Cortex of kidney (tissue), 1 donor: ENCODE measurements at regions not wholly inside any gene's neighbourhood (a gene's known extent, or its start where the extent isn't known, plus 50 kb on each side); places are given as distances from the start of the nearest gene placed in this dataset.
"Not testable (repeated sequence)": the region's sequence is repeated elsewhere in the genome, so short reads cannot be mapped to it uniquely, and the experiment has no call there.

Experiments used
- DNase-seq: peaks from one replicate; lab custom pipeline; 2025; lab: John Stamatoyannopoulos, UW

DNA sequence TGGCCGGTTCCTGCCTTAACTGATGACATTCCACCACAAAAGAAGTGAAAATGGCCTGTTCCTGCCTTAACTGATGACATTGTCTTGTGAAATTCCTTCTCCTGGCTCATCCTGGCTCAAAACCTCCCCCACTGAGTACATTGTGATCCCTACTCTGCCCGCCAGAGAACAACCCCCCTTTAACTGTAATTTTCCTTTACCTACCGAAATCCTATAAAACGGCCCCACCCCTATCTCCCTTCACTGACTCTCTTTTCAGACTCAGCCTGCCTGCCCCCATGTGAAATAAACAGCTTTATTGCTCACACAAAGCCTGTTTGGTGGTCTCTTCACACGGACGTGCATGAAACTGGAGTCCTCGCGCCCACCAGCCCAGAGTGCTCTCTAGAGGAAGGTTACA is 166.5 kb downstream of the ADRA2C start:
- not testable (repeated sequence) for DNase-seq

DNA sequence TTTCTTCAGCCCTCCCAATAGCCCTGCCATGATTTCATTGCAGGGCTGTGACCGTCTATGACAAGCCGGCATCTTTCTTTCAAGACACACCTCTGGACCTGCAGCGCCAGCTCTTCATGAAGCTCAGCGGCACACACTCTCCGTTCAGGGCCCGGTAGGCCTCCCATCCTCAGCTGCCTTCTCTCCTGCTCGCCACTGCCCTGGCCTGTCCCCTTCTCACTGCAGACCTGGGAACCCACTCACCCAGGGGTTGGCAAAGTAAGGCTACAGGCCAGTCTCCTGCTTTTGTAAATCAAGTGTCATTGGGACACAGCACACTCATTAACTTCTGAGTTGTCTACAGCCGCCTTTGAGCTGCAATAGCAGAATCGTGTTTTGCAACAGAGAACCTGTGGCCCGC is 169.2 kb downstream of the ADRA2C start:
- not testable (repeated sequence) for DNase-seq

DNA sequence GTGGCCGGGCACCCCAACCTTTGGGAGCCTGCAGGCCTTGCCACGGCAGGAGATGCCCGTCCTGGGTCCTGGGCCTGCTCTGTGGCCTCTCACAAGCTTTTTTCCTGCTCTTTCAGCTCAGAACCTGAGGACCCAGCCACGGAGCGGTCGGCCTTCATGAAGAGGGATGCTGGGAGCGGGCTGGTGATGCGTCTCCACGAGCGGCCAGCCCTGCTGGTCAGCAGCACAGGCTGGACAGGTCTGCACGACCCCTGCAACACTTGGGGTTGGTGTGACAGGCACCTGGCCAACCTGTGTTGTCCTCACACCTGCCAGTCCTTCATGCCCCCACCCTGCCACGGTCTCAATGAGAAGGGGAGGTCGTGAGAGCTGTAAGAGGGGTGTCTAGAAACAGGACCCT is 170.0 kb downstream of the ADRA2C start:
- DNase-seq: no peak

GRCh38 chr4:3937849-3938562 is 171.8 kb downstream of the ADRA2C start:
- not testable (repeated sequence) for DNase-seq

DNA sequence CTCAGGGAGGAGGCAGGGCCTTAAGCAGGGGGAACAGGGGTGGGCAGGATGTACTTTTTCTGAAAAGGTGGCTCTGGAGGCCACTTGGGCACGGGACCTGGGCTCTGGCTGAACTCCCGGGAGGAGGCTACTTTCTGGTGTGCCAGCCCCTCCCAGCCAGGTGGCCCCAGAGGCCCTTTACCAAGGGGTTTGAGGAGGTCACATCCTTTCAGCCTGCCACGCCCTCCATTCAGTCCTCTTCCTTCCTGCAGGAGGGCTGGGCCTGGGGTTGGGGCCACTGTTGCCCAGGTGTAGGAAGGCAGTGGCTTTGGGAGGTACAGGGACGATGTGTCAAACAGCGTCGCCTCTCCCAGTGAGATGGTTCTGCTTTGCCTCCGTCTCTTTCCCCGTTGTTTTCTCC is 172.5 kb downstream of the ADRA2C start:
- not testable (repeated sequence) for DNase-seq

DNA sequence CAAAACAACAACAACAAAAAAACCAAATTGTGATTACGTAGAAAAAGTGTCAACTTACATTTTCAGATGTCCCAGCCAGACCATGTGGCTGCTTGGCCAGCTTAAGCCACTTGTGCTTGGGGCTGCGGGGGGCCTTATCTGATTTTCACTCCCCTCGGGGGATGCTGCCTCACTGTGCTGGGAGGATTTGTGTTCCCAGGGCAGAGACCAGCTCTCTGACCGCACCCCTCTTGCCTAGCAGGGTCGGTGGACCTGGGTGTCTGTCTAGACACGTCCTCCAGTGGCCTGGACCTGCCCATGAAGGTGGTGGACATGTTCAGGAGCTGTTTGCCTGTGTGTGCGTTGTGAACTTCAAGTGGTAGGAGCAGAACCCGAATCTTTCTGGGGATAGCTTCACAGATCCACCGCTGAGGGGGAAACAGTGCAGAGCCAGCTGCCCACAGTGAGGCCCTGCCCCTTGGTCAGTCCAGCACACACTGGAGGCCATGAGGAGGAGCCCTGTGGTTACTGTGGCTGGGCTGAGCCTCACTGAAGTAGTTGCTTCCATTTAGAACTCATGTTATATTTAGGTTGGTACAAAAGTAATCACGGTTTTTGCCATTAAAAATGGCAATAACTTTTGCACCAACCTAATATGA is 173.9 kb downstream of the ADRA2C start:
- not testable (repeated sequence) for DNase-seq

- DNase-seq: not testable (repeated sequence)
Measured at GRCh38 chr4:3941735-3942522, 175.7 kb downstream of the ADRA2C start.

GRCh38 chr4:3942569-3942971 is 176.4 kb downstream of the ADRA2C start:
- DNase-seq: not testable (repeated sequence)

DNA sequence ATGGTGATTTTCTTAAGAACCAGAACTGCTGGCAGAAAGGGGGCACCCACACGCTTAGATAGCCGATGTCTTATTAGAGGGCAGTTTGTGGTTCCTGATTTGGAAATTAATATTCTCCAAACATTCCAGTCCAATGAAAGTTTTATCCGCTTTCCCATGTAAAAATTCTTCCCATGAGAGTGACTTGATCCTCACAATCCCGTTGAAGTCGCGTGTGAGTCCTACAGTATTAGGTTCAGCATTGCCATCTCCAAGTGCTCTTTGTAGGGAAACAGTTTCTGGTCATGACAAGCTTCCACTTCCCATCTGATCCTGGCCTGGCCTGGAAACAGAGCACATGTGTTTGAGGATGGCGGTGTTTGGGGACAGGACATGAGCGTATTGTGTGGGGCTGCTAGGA is 176.9 kb downstream of the ADRA2C start:
- DNase-seq: not testable (repeated sequence)

DNA sequence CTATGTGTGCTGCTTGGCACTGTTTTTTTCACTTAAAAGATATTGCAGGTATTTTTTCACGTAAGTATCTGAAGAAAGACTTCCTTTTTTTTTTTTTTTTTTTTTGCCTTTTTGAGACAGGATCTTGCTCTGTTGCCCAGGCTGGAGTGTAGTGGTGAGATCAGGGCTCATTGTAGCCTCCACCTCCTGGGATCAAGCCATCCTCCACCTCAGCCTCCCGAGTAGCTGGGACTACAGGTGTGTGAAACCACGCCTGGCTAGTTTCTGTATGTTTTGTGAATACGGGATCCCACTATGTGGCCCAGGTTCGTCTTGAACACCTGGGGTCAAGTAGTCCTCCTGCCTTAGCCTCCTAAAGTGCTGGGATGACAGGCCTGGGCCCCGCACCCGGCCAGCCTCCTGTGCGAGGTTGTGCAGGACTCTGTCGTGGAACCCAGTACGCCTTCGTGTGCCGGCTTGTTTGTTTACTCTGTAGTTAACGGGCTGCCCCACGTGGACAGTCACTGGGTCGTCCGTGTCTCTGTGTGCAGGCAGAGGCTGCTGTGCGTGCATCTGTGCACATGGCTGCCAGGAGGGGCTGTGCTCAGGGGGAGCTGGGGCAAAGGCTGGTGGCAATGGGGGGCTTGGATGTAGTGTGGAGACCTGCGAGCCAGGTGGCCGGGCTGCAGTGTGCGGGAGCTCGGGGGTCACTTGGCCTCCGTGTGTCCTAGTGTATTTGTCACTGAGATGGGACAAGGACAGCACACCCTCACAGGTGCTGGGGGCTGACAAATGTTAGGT is 179.5 kb downstream of the ADRA2C start:
- no peak for DNase-seq

DNA sequence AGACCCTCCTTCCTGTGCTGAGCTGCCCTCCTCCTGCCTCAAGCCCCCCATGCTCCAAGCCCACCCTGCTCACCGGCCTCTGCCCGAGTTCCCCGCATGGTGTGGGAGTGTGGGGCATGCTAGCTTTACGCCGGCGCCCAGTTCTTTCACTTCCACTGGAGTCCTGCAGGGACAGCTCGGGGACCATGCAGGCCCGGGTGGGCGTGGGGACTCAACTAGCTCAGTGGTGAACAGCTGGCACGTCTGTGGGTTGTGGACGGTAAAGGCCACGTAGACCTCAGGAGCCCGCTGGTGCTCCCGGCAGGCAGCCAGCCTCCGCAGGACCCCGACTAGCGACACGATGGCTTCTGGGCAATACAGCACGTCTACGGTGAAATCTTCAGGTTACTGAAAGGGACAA is 180.4 kb downstream of the ADRA2C start:
- not testable (repeated sequence) for DNase-seq

DNA sequence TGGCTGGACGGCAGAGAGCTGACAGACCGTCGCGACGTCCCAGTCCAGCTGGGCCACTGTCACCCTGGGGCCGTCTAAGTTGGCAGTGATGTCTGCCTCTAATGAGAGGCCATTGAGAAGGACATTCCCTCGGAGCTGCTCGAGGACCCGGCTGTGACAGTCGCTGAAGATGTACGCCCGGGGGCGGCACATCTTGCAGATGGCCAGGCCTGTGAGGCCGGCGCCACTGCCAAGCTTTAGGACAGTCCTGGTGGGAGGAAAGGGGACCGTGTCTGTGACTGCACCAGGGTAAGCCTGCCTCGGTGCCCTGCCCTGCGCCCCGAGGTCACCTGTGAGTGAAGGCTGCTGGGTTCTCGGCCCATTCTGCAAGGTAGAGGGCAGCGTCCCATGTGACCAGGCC is 181.6 kb downstream of the ADRA2C start:
- DNase-seq: not testable (repeated sequence)

GRCh38 chr4:3948210-3948609 is 182.0 kb downstream of the ADRA2C start:
- DNase-seq: not testable (repeated sequence)

- DNase-seq: not testable (repeated sequence)
Measured at GRCh38 chr4:3949916-3950315, 183.7 kb downstream of the ADRA2C start.

DNA sequence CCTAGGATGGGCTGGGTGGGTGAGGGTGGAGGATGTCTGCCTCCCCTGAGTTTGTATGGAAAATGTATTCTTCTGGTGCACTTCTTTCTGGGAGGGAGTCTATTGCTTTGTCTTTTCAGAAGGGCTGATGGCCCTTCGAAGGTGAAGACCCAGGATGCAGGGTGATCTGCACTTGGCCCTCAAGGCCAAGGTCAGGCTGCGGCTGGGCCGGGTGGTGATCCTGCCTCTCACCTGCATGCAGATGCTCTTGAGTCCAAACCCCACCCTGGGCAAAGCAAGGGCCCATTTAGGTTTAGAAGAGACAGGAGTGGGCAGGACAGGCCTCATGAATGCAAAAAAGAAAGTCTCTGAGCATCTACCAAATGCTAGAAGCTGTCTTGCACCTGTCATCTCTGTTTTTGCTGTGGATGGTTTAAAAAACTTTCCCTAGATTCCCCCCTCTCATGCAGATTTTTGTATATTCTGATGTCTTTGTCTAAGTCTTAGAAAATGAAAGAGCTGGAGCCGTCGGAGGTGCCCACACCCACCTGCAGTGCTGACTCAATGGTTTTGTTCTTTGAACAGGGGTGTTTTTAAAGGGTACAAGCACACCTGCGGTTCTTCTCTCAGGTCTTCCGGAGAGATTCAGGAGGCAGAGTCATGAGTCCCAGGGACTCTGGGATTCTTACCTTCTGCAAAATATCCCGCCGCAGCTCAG is 186.4 kb downstream of the ADRA2C start:
- DNase-seq: not testable (repeated sequence)

DNA sequence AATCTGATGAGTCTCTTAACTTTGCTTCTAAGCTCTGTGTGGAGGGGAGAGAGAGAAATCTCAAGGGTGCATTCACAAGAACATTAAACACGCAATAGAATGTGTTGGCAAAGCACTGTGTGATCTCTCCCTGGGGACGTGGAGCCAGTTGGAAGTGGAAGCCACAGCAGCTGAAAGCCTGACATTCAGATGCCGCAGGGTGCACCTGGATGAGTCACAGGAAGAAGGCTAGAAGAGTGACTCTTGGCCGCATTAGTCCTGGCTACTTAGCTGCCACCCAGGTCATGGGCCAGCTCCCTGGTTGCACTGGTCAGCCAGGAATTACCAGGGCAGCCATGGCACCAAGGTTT is 186.9 kb downstream of the ADRA2C start:
- not testable (repeated sequence) for DNase-seq

DNA sequence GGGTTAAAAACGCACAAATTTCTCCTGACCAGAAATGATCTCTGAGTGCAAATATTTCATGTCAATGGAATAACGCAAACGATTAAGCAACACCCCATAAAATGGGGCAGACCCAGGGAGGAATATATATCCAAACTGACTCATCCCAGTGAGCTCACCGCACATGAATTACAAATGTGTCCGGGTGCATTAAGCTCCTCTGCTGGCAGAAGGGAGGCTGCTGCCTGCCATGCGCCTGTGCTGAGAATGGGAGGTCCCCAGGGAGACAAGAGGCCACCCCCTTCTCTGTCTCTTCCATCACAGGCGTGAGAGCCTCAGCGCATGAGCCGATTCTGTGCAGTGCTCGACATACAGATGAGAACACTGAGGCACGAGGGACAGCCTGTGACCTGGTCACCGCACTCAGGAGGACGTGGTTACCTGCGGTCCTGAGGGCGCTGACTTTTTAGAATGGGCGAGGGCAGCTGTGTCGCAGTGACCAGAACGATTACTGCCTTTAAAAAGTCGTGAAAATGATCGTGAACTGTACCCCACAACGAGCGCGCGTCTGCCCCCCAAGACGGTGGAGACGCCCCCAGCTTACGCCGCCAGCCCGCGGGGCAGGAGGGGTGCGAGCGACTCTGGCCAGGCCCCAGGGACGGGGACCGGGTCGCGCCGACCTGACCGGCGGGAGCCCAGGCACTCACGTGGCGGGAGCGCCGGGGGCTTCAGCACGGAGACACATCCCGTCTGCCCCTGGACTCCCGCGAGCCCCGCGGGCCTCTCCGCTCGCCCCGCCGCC is 188.5 kb downstream of the ADRA2C start:
- DNase-seq: not testable (repeated sequence)

- peak; percentile 93 for DNase-seq
Measured at GRCh38 chr4:3955321-3956164, 189.4 kb downstream of the ADRA2C start.

GRCh38 chr4:3956165-3956867 is 190.1 kb downstream of the ADRA2C start:
- not testable (repeated sequence) for DNase-seq
